ENCODE measurements at regions not wholly inside any gene's neighbourhood (a gene's known extent, or its start where the extent isn't known, plus 50 kb on each side); places are given as distances from the start of the nearest gene placed in this dataset.

DNA sequence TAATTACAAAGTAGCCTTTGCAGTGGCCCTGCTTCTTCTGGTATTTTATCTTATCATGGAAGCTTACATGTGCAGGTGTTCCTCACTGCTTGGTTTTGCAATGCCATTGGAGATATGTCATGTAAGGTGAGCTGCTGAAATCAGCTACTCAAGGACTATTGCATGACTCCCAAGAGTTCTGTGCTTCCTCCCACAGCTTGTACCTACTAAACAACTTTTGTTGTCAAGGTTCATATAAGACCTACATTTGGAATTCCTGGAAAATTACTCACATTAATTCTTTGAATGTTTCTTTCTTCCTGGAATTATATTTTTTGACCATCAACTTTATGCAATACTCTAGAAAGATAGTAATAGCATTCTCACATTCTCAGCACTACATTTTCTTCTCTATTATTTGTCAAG lies 427.5 kb upstream of the HSF2 start:
- H3K4me1 Mint-ChIP-seq (ENCODE audit: low read depth): peaks cover 11% of the 10 kb centered on the region
- no peaks in the 10 kb centered on the region for H3K27me3 Mint-ChIP-seq
- no peak overlapping the region for H3K27ac Mint-ChIP-seq
- H3K4me3 Mint-ChIP-seq: no peak overlapping the region
- no peaks in the 10 kb centered on the region for H3K36me3 Mint-ChIP-seq (ENCODE audit: low read depth)
- peaks cover 2% of the 10 kb centered on the region for H3K9me3 Mint-ChIP-seq
- DNase-seq: no peak

DNA sequence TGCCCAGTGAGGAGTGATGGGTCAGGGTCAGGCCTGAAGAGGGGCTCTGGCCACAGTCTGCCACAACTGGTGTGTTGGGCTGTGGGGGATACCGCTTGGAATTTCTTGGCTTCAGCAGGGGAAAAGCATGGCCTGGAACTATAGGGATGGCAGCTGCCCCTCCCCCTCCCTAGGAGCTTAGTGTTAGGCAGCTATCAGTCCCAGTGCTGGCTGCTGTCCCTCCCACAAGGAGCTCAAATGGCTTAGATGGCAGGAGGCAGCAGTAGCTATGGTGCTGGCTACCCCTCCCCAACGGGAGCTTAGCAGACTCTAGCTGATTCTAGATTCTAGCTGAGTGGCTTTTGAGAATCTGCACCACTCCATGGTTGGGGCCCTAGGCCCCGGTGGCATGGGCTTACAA lies 414.5 kb upstream of the HSF2 start:
- no peak for DNase-seq
- Mint-ChIP-seq H3K4me3 (no peak overlapping the region), H3K36me3 (ENCODE audit: low read depth) (no peaks in the 10 kb centered on the region)

GRCh38 chr6:121993362-121993761 lies 406.1 kb upstream of the HSF2 start:
- Mint-ChIP-seq H3K4me1 (ENCODE audit: low read depth) (no peaks in the 10 kb centered on the region), H3K4me3 (no peak overlapping the region), H3K36me3 (ENCODE audit: low read depth) (no peaks in the 10 kb centered on the region), H3K27ac (no peak overlapping the region), H3K27me3 (no peaks in the 10 kb centered on the region), H3K9me3 (no peaks in the 10 kb centered on the region)
- no peak for DNase-seq

More for the DNA sequence above, 414.5 kb upstream of the HSF2 start:
- Mint-ChIP-seq H3K9me3 (no peaks in the 10 kb centered on the region), H3K4me1 (ENCODE audit: low read depth) (no peaks in the 10 kb centered on the region), H3K27ac (no peak overlapping the region), H3K27me3 (no peaks in the 10 kb centered on the region)

DNA sequence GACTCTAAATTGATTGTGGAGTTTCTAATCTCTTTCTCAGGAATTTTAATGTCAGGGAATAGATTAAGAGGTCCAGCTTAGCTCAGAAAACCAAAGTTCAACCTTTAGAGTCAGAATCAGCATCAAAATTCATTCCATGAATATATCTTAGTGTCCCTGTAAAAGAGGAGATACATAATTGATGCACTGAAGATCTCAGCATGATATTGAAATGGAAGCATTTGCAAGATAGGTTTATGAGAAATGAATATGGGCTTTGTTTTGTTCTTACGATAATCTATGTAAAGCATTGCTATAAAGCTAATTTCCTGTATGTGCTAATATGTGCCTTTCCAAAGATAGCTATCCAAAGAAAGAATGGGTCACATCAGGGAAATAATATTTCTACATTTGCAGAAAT lies 404.5 kb upstream of the HSF2 start:
- no peak overlapping the region for H3K27ac Mint-ChIP-seq
- H3K4me3 Mint-ChIP-seq: no peak overlapping the region
- no peaks in the 10 kb centered on the region for H3K27me3 Mint-ChIP-seq
- DNase-seq: no peak
- H3K36me3 Mint-ChIP-seq (ENCODE audit: low read depth): no peaks in the 10 kb centered on the region
- no peaks in the 10 kb centered on the region for H3K4me1 Mint-ChIP-seq (ENCODE audit: low read depth)
- no peaks in the 10 kb centered on the region for H3K9me3 Mint-ChIP-seq

DNA sequence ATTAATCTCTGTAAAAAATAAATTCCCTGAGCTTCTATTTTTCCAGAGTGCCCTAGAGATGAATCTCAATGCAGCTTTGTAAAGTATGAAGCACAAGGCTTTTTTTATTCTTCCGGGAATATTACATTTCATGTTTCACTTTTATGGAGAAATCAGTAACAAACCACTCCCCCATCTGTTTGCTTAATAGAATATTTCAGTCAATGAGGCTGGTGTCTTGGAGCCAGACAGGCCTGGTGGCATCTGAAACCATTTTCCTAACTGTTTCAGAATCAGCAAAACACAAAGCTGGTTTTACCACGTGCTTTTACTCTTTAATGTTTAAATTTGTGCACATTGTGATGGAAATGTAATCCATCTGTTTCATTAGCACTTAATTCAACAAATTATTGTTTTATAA lies 400.8 kb upstream of the HSF2 start:
- Mint-ChIP-seq H3K36me3 (ENCODE audit: low read depth) (no peaks in the 10 kb centered on the region), H3K27ac (no peak overlapping the region), H3K27me3 (no peaks in the 10 kb centered on the region), H3K9me3 (no peaks in the 10 kb centered on the region), H3K4me1 (ENCODE audit: low read depth) (no peaks in the 10 kb centered on the region), H3K4me3 (no peak overlapping the region)
- no peak for DNase-seq

- DNase-seq: no peak
Observed at GRCh38 chr6:121999456-122000065, 399.9 kb upstream of the HSF2 start.

GRCh38 chr6:122005661-122006060 lies 393.8 kb upstream of the HSF2 start:
- Mint-ChIP-seq H3K4me1 (ENCODE audit: low read depth) (peaks cover 3% of the 10 kb centered on the region), H3K9me3 (no peaks in the 10 kb centered on the region), H3K27me3 (no peaks in the 10 kb centered on the region), H3K27ac (no peak overlapping the region), H3K4me3 (no peak overlapping the region), H3K36me3 (ENCODE audit: low read depth) (no peaks in the 10 kb centered on the region)
- DNase-seq: no peak

More at GRCh38 chr6:121999456-122000065, 399.9 kb upstream of the HSF2 start:
- no peaks in the 10 kb centered on the region for H3K36me3 Mint-ChIP-seq (ENCODE audit: low read depth)
- no peak overlapping the region for H3K4me3 Mint-ChIP-seq
- H3K27ac Mint-ChIP-seq: no peak overlapping the region
- H3K4me1 Mint-ChIP-seq (ENCODE audit: low read depth): no peaks in the 10 kb centered on the region
- H3K9me3 Mint-ChIP-seq: no peaks in the 10 kb centered on the region
- no peaks in the 10 kb centered on the region for H3K27me3 Mint-ChIP-seq

DNA sequence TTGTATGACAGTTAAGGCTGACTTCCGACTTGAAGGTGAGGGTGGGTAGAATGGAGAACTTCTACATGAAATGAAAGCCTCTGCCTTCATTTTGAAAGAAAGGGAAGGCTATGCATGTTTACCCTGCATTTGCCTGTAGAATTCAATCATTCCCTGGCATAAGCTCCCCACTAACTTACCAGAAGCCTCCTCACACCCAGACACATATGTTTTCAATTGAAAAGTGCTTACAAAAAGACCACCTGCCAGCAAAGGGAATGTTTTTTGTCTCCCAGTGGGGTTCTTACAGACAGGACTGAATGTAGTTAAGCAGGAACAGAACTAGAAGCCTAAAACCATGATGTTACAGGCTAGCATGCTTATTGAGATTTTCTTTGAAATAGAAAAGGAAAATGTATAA lies 392.1 kb upstream of the HSF2 start:
- peaks cover 3% of the 10 kb centered on the region for H3K4me1 Mint-ChIP-seq (ENCODE audit: low read depth)
- no peaks in the 10 kb centered on the region for H3K9me3 Mint-ChIP-seq
- DNase-seq: no peak
- no peaks in the 10 kb centered on the region for H3K36me3 Mint-ChIP-seq (ENCODE audit: low read depth)
- H3K4me3 Mint-ChIP-seq: no peak overlapping the region
- H3K27ac Mint-ChIP-seq: no peak overlapping the region
- H3K27me3 Mint-ChIP-seq: no peaks in the 10 kb centered on the region

DNA sequence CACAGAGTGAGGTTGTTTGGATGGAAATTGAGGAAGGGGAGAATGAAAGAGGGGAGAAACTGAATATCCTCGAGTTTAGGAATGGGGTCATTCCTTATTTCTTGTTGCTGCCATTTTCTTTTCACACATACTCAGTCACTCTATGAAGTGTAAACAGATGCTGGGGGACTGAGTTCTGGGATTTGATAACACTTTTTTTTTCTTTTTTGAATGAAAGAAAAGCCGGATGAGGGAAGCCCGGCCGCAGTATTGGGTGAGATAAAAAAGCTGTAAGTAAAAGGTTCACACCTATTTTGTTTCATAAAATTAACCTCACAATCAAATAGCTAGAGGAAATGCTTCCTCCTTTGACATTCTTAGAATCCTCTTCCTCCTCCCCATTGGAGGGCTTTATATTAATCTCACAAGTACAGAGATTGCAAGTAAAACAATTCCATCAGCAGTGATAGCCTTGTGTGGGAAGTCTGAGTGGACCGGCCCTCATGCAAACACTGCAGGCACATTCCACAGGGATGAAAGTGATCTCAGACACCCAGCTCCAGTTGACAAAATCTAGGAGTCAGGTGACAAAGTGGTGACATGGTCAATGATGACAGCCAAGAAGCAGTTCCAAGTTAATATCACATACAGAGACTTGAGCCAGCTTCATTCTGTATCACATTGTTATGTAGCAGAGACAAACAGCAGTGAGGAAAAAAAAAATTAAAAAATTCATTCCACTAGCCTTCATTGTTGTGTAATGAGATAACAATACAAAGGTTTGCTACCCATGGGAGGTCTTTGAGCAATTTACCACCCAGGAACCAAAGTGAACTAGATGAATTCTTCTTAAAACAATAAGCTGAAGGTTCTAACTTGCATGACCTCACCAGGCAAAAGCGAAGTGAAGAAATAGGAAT lies 391.1 kb upstream of the HSF2 start:
- Mint-ChIP-seq H3K4me3 (no peak overlapping the region), H3K27ac (no peak overlapping the region), H3K36me3 (ENCODE audit: low read depth) (no peaks in the 10 kb centered on the region), H3K9me3 (no peaks in the 10 kb centered on the region), H3K4me1 (ENCODE audit: low read depth) (peaks cover 3% of the 10 kb centered on the region), H3K27me3 (no peaks in the 10 kb centered on the region)
- DNase-seq: no peak

GRCh38 chr6:122009000-122009350 lies 390.5 kb upstream of the HSF2 start:
- Mint-ChIP-seq H3K4me1 (ENCODE audit: low read depth) (peaks cover 3% of the 10 kb centered on the region), H3K4me3 (no peak overlapping the region), H3K36me3 (ENCODE audit: low read depth) (no peaks in the 10 kb centered on the region), H3K9me3 (no peaks in the 10 kb centered on the region), H3K27ac (no peak overlapping the region), H3K27me3 (no peaks in the 10 kb centered on the region)
- no peak for DNase-seq

DNA sequence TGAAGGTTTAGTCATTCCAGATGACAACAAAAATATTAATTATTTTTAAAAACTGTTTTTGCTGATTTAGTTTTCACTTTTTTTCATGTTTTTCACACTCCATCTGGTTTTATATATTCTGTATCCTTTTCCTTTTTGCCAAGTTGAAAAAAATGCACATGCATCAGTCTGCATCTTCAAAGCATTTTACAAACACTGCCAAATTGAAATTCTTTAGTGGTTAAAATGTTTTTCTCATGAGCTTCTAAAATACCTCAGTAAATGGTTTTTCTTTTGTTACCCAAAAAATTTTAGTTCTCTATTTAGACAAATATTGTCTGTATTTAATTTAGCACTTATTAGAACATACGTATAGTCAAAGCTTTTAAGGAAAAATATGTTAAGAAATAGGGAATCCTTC lies 386.9 kb upstream of the HSF2 start:
- no peaks in the 10 kb centered on the region for H3K27me3 Mint-ChIP-seq

GRCh38 chr6:122014961-122015360 lies 384.5 kb upstream of the HSF2 start:
- H3K36me3 Mint-ChIP-seq (ENCODE audit: low read depth): no peaks in the 10 kb centered on the region
- DNase-seq: no peak
- no peak overlapping the region for H3K4me3 Mint-ChIP-seq
- H3K9me3 Mint-ChIP-seq: no peaks in the 10 kb centered on the region
- H3K27ac Mint-ChIP-seq: no peak overlapping the region
- H3K4me1 Mint-ChIP-seq (ENCODE audit: low read depth): no peaks in the 10 kb centered on the region
- no peaks in the 10 kb centered on the region for H3K27me3 Mint-ChIP-seq

More for the DNA sequence above, 386.9 kb upstream of the HSF2 start:
- no peak for DNase-seq
- H3K27ac Mint-ChIP-seq: no peak overlapping the region
- no peaks in the 10 kb centered on the region for H3K9me3 Mint-ChIP-seq
- H3K4me3 Mint-ChIP-seq: no peak overlapping the region
- H3K36me3 Mint-ChIP-seq (ENCODE audit: low read depth): no peaks in the 10 kb centered on the region
- H3K4me1 Mint-ChIP-seq (ENCODE audit: low read depth): peaks cover 3% of the 10 kb centered on the region

- no peaks in the 10 kb centered on the region for H3K27me3 Mint-ChIP-seq
- no peak overlapping the region for H3K27ac Mint-ChIP-seq
- H3K9me3 Mint-ChIP-seq: no peaks in the 10 kb centered on the region
- peaks cover 6% of the 10 kb centered on the region for H3K4me1 Mint-ChIP-seq (ENCODE audit: low read depth)
- no peak for DNase-seq
- no peak overlapping the region for H3K4me3 Mint-ChIP-seq
- H3K36me3 Mint-ChIP-seq (ENCODE audit: low read depth): no peaks in the 10 kb centered on the region
Observed at GRCh38 chr6:122020588-122021264, 378.7 kb upstream of the HSF2 start.

- DNase-seq: no peak
- Mint-ChIP-seq H3K36me3 (ENCODE audit: low read depth) (no peaks in the 10 kb centered on the region), H3K4me1 (ENCODE audit: low read depth) (peaks cover 6% of the 10 kb centered on the region), H3K27me3 (no peaks in the 10 kb centered on the region), H3K27ac (no peak overlapping the region), H3K4me3 (no peak overlapping the region), H3K9me3 (no peaks in the 10 kb centered on the region)
Observed at GRCh38 chr6:122025104-122025503, 374.3 kb upstream of the HSF2 start.
